K562 (cell line): ENCODE measurements at regions not wholly inside any gene's neighbourhood (a gene's known extent, or its start where the extent isn't known, plus 50 kb on each side); places are given as distances from the start of the nearest gene placed in this dataset.

Source experiments
- ATAC-seq: fragments of 200-7000 bp; cut with Tn5 transposase; 3 replicates; pipeline ENCODE4 v1.9.1; 2020; ENCODE audit warnings: moderate library complexity
- BruUV-seq: library from RNA; stranded (reverse); fragments of 400-500 nt; replicated peaks from 2 replicates; lab custom pipeline; 2021; lab: Mats Ljungman, UMichigan
- CTCF ChIA-PET: fragments of 300-600 bp; formaldehyde crosslinking; extraction: SDS; loops from one replicate; lab custom pipeline; 2021; ENCODE audit warnings: low intra/inter-chr PET ratio; lab: Yijun Ruan, JAX
- POLR2A ChIA-PET: fragments of 300-600, 350-650 bp; sonication (Branson Sonifier 250); formaldehyde crosslinking; extraction: SDS; loops from one replicate; lab custom pipeline; 2021; ENCODE audit warnings: antibody characterized with exemption, inconsistent platforms; lab: Yijun Ruan, JAX
- DNase-seq, 4 experiments: peaks; one replicate each; pipeline versions ENCODE4 v3.0.0 to v3.0.0-alpha.2; 2011 to 2018; ENCODE audit warnings: low spot score in 3 of 4, mixed read lengths in 3 of 4; ENCODE audit errors: extremely low read depth in 1 of 4
- FAIRE-seq: peaks from 2 replicates; lab custom pipeline; 2011; peaks lifted over from hg19 to GRCh38; lab: Jason Lieb, UNC
- H2AFZ ChIP-seq: 2 replicates; pipeline ENCODE4 v1.6.0; 2011; ENCODE audit warnings: low read depth, low read length, control low read depth, inconsistent platforms
- H3K27ac ChIP-seq: fragments of 200-600 bp; 3 replicates; pipeline ENCODE4 v1.8.0; 2011; ENCODE audit warnings: low read depth, mild to moderate bottlenecking, control low read depth, inconsistent platforms, low read length, moderate library complexity, mixed read lengths; ENCODE audit errors: extremely low read depth
- H3K27me3 ChIP-seq, 2 experiments: fragments of 300-600 bp in 1 of 2; 2 replicates in 1 of 2; 3 replicates in 1 of 2; pipeline versions ENCODE4 v1.6.0 to v1.8.0; 2011; ENCODE audit warnings: inconsistent platforms in 2 of 2, low read length in 2 of 2, mild to moderate bottlenecking in 1 of 2, mixed read lengths in 1 of 2, moderate library complexity in 1 of 2; ENCODE audit not compliant: control insufficient read depth in 2 of 2, insufficient read depth in 2 of 2
- H3K36me3 ChIP-seq: fragments of 300-600 bp; 3 replicates; pipeline ENCODE4 v1.8.0; 2011; ENCODE audit warnings: mild to moderate bottlenecking, low read length, inconsistent platforms; ENCODE audit not compliant: control insufficient read depth, insufficient read depth
- H3K4me1 ChIP-seq, 2 experiments: fragments of 200-600 bp in 1 of 2; replicated peaks in 1 of 2; 2 replicates in 1 of 2; 3 replicates in 1 of 2; pipeline versions ENCODE4 v1.5.1 to v1.8.0; 2011; ENCODE audit warnings: inconsistent platforms in 2 of 2, low read length in 2 of 2, mild to moderate bottlenecking in 1 of 2, mixed read lengths in 1 of 2, moderate library complexity in 1 of 2; ENCODE audit not compliant: control insufficient read depth in 2 of 2, insufficient read depth in 2 of 2
- H3K4me2 ChIP-seq: 2 replicates; pipeline ENCODE4 v1.6.1; 2011; ENCODE audit warnings: low read length, control low read depth, inconsistent platforms, mixed read lengths; ENCODE audit not compliant: insufficient read depth
- H3K4me3 ChIP-seq: fragments of 200-600 bp; sonication (generic), shearing (Covaris generic); 2 replicates; pipeline ENCODE4 v1.5.1; 2016; ENCODE audit warnings: control low read depth, inconsistent platforms
- H3K79me2 ChIP-seq: fragments of 200-600 bp; 3 replicates; pipeline ENCODE4 v1.8.0; 2011; ENCODE audit warnings: low read length, inconsistent platforms; ENCODE audit not compliant: control insufficient read depth, insufficient read depth
- H3K9ac ChIP-seq, 2 experiments: 2 replicates each; pipeline versions ENCODE4 v1.6.0 to v1.6.1; 2011; ENCODE audit warnings: low read depth in 2 of 2, low read length in 2 of 2, control low read depth in 1 of 2, inconsistent platforms in 1 of 2, mild to moderate bottlenecking in 1 of 2, mixed read lengths in 1 of 2; ENCODE audit not compliant: insufficient read depth in 1 of 2
- H3K9me1 ChIP-seq: one replicate; pipeline ENCODE4 v1.6.0; 2011; ENCODE audit warnings: inconsistent platforms, mild to moderate bottlenecking, low read length, moderate library complexity; ENCODE audit not compliant: control insufficient read depth, insufficient read depth
- H3K9me3 ChIP-seq: replicated peaks from 2 replicates; pipeline ENCODE4 v1.5.1; 2011; ENCODE audit warnings: low read depth, low read length, inconsistent platforms; ENCODE audit not compliant: control insufficient read depth, insufficient read depth
- H4K20me1 ChIP-seq: replicated peaks from 2 replicates; pipeline ENCODE4 v1.6.1; 2011; ENCODE audit warnings: low read length, inconsistent platforms, mixed read lengths; ENCODE audit not compliant: control insufficient read depth, insufficient read depth
- BRCA1 ChIP-seq, 2 experiments: fragments of 450-650 bp in 1 of 2; sonication (generic) in 1 of 2; formaldehyde crosslinking in 1 of 2; IDR thresholded peaks; 2 replicates each; pipeline versions ENCODE4 v1.5.0 to v1.6.1; 2017 to 2020; ENCODE audit warnings: mild to moderate bottlenecking in 1 of 2, missing genetic modification reagents in 1 of 2
- FOXO4 ChIP-seq: fragments of 450-650 bp; formaldehyde crosslinking; IDR thresholded peaks from 2 replicates; pipeline ENCODE4 v1.4.0; 2020; ENCODE audit warnings: mild to moderate bottlenecking, moderate library complexity
- FUS ChIP-seq: fragments of 200-400 bp; formaldehyde crosslinking; optimal IDR thresholded peaks from 2 replicates; pipeline ENCODE3; 2017; ENCODE audit warnings: low read depth, low read length
- GTF2A2 ChIP-seq: IDR thresholded peaks from 2 replicates; pipeline ENCODE4 v1.6.1; 2016; ENCODE audit warnings: mild to moderate bottlenecking, missing genetic modification characterization, missing compliant biosample characterization
- HDAC2 ChIP-seq: fragments of 450-650 bp; IDR thresholded peaks from 2 replicates; pipeline ENCODE4 v1.6.1; 2016; ENCODE audit warnings: mild to moderate bottlenecking
- HLTF ChIP-seq: fragments of 450-650 bp; IDR thresholded peaks from 2 replicates; pipeline ENCODE4 v1.6.1; 2016
- HNRNPK ChIP-seq: fragments of 200-400 bp; formaldehyde crosslinking; IDR thresholded peaks from one replicate; pipeline ENCODE4 v1.6.1; 2018; ENCODE audit warnings: mild to moderate bottlenecking, low read depth, low read length; ENCODE audit not compliant: poor library complexity, severe bottlenecking
- NFXL1 ChIP-seq: fragments of 450-650 bp; formaldehyde crosslinking; IDR thresholded peaks from 2 replicates; pipeline ENCODE4 v1.4.0; 2021; ENCODE audit warnings: mild to moderate bottlenecking
- SMARCC2 ChIP-seq: fragments of 450-650 bp; IDR thresholded peaks from 2 replicates; pipeline ENCODE4 v1.6.1; 2017; ENCODE audit warnings: antibody characterized with exemption, moderate library complexity, mild to moderate bottlenecking, low read depth
- ZBTB7A ChIP-seq: IDR thresholded peaks from 2 replicates; pipeline ENCODE4 v1.6.1; 2011; ENCODE audit warnings: low read depth, mild to moderate bottlenecking, low read length, moderate library complexity, borderline replicate concordance; ENCODE audit not compliant: control insufficient read depth
- ZNF133 ChIP-seq: fragments of 250-450 bp; sonication (Bioruptor Pico); IDR thresholded peaks from 2 replicates; pipeline ENCODE4 v1.4.0; 2020; ENCODE audit warnings: mild to moderate bottlenecking
- ZNF277 ChIP-seq: fragments of 250-450 bp; sonication (Bioruptor Pico); IDR thresholded peaks from 2 replicates; pipeline ENCODE4 v1.8.0; 2022; ENCODE audit warnings: inconsistent platforms, mild to moderate bottlenecking, moderate library complexity, borderline replicate concordance
- ZNF354B ChIP-seq: fragments of 250-450 bp; sonication (Bioruptor Pico); IDR thresholded peaks from 2 replicates; pipeline ENCODE4 v1.4.0; 2020
- ZNF764 ChIP-seq: fragments of 250-450 bp; sonication (Bioruptor Pico); IDR thresholded peaks from 2 replicates; pipeline ENCODE4 v1.4.0; 2020; ENCODE audit warnings: low read depth, mild to moderate bottlenecking, moderate library complexity
- WGBS: fragments of 100-300 bp; shearing (Covaris generic); methylation state at CpG from one replicate; pipeline ENCODE4 v1.1.6; 2016; ENCODE audit warnings: low coverage, mixed read lengths; ENCODE audit not compliant: insufficient coverage; ENCODE audit errors: missing lambda C conversion rate; 5-methylcytosine and 5-hydroxymethylcytosine counted together
- in situ Hi-C: fragments of 300-500 bp; cut with MboI; formaldehyde crosslinking; loops from 4 replicates; pipeline ENCODE4 v1.15.0; 2018; ENCODE audit warnings: inconsistent platforms, mixed read lengths
- intact Hi-C: fragments of 100-400 bp; cut with micrococcal nuclease; formaldehyde crosslinking; loops from 2 replicates; pipeline ENCODE4 v1.14.2; 2022
- TF ChIP-seq, protein P1 (sequence below): fragments of 200-800 bp; sonication (Bioruptor generic); IDR thresholded peaks from 2 replicates; pipeline ENCODE4 v1.6.1; 2016; ENCODE audit warnings: missing genetic modification characterization, missing compliant biosample characterization
- TF ChIP-seq, protein P2 (sequence below): fragments of 250-450 bp; sonication (Bioruptor Pico); IDR thresholded peaks from 2 replicates; pipeline ENCODE4 v1.8.0; 2021; ENCODE audit warnings: moderate library complexity, mild to moderate bottlenecking, inconsistent platforms

- no peaks in the 10 kb centered on the region for H3K9me1 ChIP-seq
- H3K27ac ChIP-seq, result no peak overlapping the region
- no peak overlapping the region for H3K9ac ChIP-seq
- CTCF ChIA-PET, result no interaction called here
- 40% methylated on average over 2 of the region's 2 CpGs for WGBS
- 0 out of 2 replicates have a peak, but pooled peaks cover 2% of the 10 kb centered on the region for H3K9me3 ChIP-seq
- no peaks in the 10 kb centered on the region for H3K27me3 ChIP-seq
- no peak for TF ChIP-seq GTF2A2
- TF ChIP-seq NFXL1, result no peak
- TF ChIP-seq HLTF, result no peak
- TF ChIP-seq ZNF277 (CRISPR knock-in tag), result no peak
- no peak for TF ChIP-seq FOXO4
- TF ChIP-seq, protein P1, sequence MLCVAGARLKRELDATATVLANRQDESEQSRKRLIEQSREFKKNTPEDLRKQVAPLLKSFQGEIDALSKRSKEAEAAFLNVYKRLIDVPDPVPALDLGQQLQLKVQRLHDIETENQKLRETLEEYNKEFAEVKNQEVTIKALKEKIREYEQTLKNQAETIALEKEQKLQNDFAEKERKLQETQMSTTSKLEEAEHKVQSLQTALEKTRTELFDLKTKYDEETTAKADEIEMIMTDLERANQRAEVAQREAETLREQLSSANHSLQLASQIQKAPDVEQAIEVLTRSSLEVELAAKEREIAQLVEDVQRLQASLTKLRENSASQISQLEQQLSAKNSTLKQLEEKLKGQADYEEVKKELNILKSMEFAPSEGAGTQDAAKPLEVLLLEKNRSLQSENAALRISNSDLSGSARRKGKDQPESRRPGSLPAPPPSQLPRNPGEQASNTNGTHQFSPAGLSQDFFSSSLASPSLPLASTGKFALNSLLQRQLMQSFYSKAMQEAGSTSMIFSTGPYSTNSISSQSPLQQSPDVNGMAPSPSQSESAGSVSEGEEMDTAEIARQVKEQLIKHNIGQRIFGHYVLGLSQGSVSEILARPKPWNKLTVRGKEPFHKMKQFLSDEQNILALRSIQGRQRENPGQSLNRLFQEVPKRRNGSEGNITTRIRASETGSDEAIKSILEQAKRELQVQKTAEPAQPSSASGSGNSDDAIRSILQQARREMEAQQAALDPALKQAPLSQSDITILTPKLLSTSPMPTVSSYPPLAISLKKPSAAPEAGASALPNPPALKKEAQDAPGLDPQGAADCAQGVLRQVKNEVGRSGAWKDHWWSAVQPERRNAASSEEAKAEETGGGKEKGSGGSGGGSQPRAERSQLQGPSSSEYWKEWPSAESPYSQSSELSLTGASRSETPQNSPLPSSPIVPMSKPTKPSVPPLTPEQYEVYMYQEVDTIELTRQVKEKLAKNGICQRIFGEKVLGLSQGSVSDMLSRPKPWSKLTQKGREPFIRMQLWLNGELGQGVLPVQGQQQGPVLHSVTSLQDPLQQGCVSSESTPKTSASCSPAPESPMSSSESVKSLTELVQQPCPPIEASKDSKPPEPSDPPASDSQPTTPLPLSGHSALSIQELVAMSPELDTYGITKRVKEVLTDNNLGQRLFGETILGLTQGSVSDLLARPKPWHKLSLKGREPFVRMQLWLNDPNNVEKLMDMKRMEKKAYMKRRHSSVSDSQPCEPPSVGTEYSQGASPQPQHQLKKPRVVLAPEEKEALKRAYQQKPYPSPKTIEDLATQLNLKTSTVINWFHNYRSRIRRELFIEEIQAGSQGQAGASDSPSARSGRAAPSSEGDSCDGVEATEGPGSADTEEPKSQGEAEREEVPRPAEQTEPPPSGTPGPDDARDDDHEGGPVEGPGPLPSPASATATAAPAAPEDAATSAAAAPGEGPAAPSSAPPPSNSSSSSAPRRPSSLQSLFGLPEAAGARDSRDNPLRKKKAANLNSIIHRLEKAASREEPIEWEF (CRISPR knock-in tag), result no peak
- no peak for TF ChIP-seq FUS
- no peak for TF ChIP-seq SMARCC2
- no peak for TF ChIP-seq ZNF764 (CRISPR knock-in tag)
- no peak for TF ChIP-seq ZNF133
- no peak for TF ChIP-seq ZBTB7A
- TF ChIP-seq HDAC2, result no peak
- no peak for TF ChIP-seq BRCA1 (IDR thresholded peaks at IDR 0.05)
- no peak for TF ChIP-seq BRCA1 (CRISPR knock-in tag; IDR thresholded peaks at IDR 0.05)
- no peak for TF ChIP-seq ZNF354B (CRISPR knock-in tag)
- TF ChIP-seq HNRNPK, result no peak
- TF ChIP-seq, protein P2, sequence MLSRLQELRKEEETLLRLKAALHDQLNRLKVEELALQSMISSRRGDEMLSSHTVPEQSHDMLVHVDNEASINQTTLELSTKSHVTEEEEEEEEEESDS (CRISPR knock-in tag), result no peak
- TF ChIP-seq, all 486 proteins: peak for 0
- Histone ChIP-seq H3K4me3 (no peak overlapping the region), H3K4me2 (no peak overlapping the region), H3K36me3 (no peaks in the 10 kb centered on the region; the same call in 2 of the 3 replicates), H2AFZ (no peak overlapping the region), H3K79me2 (no peaks in the 10 kb centered on the region), H4K20me1 (no peaks in the 10 kb centered on the region), H3K4me1 (no peaks in the 10 kb centered on the region)
- BruUV-seq, result no TSS peak
- no peak for DNase-seq
- no peak for ATAC-seq
- intact Hi-C loops (no loop called here), in situ Hi-C loops (no loop called here)
- POLR2A ChIA-PET, result interaction anchor here (1.2 kb wide), 1 partner anchor 10 kb away, joined by 3 read pairs; no protein-coding TSS in a partner anchor
- FAIRE-seq, result no peak
These were observed 289.7 kb upstream of the GCFC2 start for GRCh38 chr2:76000425-76000824.
